Cardiac septum (tissue), 1 donor: ENCODE measurements at regions not wholly inside any gene's neighbourhood (a gene's known extent, or its start where the extent isn't known, plus 50 kb on each side); places are given as distances from the start of the nearest gene placed in this dataset.
"Not testable (repeated sequence)": the region's sequence is repeated elsewhere in the genome, so short reads cannot be mapped to it uniquely, and the experiment has no call there.

Experiments used
- DNase-seq: peaks from one replicate; pipeline ENCODE4 v3.0.0-alpha.2; 2020; ENCODE audit warnings: low spot score
- intact Hi-C: fragments of 100-400 bp; cut with DNase I; formaldehyde crosslinking; loops from one replicate; pipeline ENCODE4 v1.14.0; 2022
- donor health status: DM: no; HTN: no; CAD: no.

DNA sequence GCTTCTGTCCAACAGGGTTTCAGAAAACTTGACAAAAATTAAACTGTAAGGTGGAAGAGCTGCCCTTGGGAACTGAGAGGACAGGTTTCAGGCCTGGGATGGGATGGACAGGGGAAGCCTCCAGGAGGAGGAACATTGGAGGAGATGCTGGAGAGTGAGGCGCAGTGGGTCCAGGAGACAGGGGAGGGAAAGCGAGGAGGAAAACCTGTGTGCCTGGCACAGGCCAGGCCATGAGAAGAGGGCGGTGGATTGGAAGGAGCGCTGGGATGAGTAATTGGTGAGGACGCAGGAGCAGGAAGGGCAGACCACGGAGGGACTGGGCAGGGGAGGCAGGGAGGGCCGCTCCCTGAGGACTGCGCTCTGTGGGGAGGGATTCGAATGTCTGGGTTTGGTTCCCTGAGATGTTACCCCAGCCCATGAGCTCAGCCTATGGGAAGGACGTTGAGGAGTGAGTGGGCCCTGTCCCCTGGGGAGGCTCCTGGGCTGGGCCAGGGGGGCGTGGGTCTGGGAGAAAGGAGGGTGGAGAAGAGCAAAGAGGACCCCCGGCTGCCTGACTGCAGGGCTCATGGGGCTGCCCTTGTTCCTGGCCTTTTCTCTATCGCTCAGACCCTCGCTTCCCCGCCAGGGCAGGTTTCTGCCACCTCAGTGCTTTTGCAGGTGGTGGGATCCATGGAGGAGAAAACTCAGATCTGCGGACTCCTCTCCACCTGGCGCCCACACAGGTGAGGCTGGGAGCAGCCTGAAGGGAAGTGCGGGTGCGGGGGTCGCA lies 249.1 kb upstream of the NPAP1 start:
- DNase-seq, intact Hi-C loops: not testable (repeated sequence)

- DNase-seq, intact Hi-C loops: not testable (repeated sequence)
These were observed 248.5 kb upstream of the NPAP1 start for GRCh38 chr15:24427055-24427400.

GRCh38 chr15:24435075-24435820 lies 240.3 kb upstream of the NPAP1 start:
- intact Hi-C loops, DNase-seq: not testable (repeated sequence)

GRCh38 chr15:24437270-24437669 lies 238.3 kb upstream of the NPAP1 start:
- DNase-seq, intact Hi-C loops: not testable (repeated sequence)

GRCh38 chr15:24437735-24438134 lies 237.8 kb upstream of the NPAP1 start:
- intact Hi-C loops, result not testable (repeated sequence)

DNA sequence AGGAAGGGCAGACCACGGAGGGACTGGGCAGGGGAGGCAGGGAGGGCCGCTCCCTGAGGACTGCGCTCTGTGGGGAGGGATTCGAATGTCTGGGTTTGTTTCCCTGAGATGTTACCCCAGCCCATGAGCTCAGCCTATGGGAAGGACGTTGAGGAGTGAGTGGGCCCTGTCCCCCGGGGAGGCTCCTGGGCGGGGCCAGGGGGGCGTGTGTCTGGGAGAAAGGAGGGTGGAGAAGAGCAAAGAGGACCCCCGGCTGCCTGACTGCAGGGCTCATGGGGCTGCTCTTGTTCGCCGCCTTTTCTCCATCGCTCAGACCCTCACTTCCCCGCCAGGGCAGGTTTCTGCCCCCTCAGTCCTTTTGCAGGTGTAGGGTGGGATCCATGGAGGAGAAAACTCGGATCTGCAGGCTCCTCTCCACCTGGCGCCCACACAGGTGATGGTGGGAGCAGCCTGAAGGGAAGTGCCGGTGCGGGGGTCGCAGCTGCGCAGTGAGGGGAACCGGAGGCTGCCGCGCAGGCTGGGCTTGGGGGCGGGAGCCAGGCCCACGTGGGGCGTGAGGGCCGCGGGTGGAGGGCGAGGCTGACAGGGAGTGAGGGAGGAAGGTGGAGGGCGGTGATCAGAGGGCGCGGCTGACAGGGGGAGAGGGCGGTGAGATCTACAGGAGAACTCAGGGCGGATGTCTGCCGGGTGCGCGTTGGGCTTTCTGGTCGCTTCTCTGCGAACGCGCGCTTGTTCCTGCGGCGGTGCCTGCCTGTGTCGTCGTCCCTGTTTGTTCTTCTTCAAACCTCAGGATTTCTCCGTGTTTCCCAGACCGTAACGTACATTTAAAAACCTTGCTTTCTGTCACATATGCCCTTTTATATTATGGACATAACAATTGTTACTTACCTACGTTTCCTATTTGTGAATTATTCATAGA lies 198.2 kb upstream of the NPAP1 start:
- DNase-seq, intact Hi-C loops: not testable (repeated sequence)

More at GRCh38 chr15:24437735-24438134, 237.8 kb upstream of the NPAP1 start:
- DNase-seq, result not testable (repeated sequence)

- DNase-seq, intact Hi-C loops: not testable (repeated sequence)
These were observed 189.5 kb upstream of the NPAP1 start for GRCh38 chr15:24485885-24486567.

DNA sequence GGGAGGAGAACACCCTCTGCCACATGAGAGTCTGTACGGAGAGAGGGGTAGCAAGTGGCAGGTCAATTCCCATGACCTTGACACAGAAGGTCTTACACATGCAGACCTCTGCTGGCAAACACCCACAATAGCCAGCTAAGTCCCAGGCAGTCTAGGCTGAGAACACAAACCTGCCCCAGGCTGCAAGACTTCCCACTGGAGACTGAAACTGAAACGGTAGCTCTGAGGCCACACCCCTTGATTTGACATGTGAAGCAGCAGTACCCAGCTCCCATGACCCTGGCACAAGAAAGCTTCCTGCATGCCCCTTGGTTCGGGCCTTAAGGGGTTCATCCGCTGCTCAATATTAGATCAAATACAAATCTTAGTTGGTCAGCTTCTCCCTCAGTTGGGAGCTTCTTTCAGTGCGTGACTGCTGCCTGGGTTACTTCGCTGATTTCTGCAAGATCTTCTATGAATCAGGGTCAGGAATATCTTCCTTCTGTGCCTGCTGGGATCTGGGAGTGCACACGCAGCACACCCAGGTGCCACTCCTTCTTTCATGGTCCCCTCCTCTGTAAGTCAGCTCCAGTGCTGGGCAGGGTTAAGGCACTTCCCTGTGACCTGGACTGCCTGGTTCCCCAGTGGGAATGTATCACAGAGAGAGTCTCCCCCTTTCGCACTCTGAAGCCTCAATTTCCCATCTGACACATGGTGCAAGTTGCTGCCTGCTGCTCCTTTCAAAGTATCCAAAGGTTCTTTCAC lies 187.2 kb upstream of the NPAP1 start:
- intact Hi-C loops, DNase-seq: not testable (repeated sequence)

DNA sequence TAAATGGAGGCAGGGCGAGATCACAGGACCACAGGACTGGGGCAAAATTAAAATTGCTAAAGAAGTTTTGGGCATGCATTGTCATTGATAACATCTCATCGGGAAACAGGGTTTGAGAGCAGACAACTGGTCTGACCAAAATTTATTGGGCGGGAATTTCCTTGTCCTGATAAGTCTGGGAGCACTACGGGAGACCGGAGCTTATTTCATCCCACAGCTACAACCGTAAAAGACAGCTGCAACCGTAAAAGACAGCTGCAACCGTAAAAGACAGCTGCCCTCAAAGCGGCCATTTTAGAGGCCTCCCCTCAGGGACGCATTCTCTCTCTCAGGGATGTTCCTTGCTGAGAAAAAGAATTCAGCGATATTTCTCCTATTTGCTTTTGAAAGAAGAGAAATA lies 170.4 kb upstream of the NPAP1 start:
- DNase-seq, intact Hi-C loops: not testable (repeated sequence)

DNA sequence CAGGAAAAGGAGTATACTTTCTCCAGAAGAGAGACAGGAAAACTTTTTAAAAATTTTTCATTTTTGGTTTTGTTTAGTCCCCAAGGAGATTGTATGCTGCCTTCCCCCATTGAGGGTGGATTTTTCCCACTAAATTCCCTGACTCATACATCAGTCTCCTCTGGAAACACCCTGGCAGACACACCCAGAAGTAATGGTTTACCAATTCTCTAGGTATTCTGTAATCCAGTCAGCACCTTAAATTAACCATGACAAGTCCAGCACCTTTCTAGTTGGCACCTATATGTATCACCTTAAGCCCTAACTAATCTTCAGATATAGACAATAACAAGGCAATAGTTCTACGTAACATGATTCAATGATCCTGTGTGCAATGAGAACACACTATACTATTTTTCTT lies 165.9 kb upstream of the NPAP1 start:
- intact Hi-C loops, DNase-seq: not testable (repeated sequence)

DNA sequence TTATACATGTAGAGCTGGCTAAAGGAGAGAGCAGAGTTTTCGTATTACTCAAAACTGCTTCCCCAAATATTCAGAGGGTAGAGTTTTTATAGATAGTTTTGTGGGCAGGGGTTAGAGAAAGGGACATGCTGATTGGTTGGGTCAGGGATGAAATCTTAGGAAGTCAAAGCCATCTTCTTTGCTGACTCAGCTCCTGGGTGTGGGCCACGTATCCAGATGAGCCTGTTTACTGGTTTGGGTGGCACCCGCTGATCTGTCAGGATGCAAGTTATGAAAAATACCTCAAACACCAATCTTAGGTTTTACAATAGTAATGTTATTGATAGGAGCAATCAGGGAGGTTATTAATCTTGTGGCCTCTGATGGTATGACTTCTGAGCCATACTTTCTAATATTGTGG lies 164.0 kb upstream of the NPAP1 start:
- intact Hi-C loops, DNase-seq: not testable (repeated sequence)

- DNase-seq, intact Hi-C loops: not testable (repeated sequence)
These were observed 156.8 kb upstream of the NPAP1 start for GRCh38 chr15:24518772-24519171.

GRCh38 chr15:24531235-24531634 lies 144.3 kb upstream of the NPAP1 start:
- intact Hi-C loops, DNase-seq: not testable (repeated sequence)

DNA sequence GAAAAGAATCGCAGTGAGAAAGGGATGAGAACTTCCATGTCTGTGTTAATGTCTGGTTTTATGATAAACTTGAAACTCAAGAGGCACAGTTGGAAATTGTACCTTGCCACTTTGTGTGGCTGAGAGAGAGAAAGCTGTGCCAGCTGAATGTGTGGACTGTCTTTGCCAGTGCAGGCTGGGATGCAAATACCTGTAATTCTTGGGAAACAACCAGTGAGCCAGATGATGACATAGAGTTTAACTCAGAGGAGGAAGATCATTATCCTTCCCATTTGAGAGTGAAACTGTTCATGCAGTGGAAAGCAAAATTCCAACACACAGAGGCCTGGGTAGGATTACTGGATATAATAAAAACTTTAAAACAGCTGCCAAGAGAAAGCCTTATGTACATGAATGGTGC lies 141.5 kb upstream of the NPAP1 start:
- DNase-seq, intact Hi-C loops: not testable (repeated sequence)

DNA sequence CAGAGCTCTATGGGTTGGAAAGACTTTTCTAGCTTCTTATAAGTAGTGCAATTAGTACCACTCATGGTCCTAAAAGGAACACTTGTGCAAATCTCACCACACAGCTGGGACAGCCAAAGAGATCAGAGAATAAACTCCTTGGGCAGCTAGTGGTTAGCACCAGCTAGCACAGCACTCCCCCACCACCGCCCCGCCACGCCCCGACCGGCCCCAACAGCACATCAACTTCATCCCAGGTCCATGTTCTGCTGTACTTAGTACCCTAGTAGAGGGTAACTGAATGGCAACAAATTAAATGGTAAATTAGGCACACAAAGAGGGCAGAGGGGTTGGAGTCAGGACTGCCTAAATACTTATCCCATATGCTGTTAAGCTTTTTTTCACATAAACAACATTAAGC lies 118.3 kb upstream of the NPAP1 start:
- intact Hi-C loops, DNase-seq: not testable (repeated sequence)

DNA sequence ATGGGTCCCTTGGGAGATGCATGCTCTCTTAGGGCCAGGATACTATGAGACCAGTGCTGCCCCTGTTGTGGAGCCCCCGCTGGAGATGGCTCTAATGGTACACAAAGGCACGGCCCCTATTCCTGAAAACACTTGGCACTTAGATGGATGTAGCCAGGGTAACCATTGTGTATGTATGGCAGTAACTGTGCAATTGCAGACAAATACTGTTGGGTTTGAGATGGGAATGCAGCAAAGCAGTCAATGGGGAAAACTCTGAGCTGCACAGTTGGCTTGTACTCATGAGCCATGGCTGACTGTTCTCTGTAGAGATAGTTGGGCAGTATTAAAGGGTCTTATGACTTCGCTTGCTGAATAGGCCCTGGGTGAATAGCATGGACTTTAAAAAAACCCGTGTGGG lies 67.9 kb upstream of the NPAP1 start:
- intact Hi-C loops, result no loop called here
- no peak for DNase-seq

- intact Hi-C loops, result no loop called here
- no peak for DNase-seq
These were observed 57.9 kb upstream of the NPAP1 start for GRCh38 chr15:24617646-24618045.

- intact Hi-C loops, result no loop called here
- DNase-seq, result no peak
These were observed 53.9 kb upstream of the NPAP1 start for GRCh38 chr15:24621630-24622215.
